HFF-Myc (cell line): ENCODE measurements at regions not wholly inside any gene's neighbourhood (a gene's known extent, or its start where the extent isn't known, plus 50 kb on each side); places are given as distances from the start of the nearest gene placed in this dataset.

ENCODE experiments used
- DNase-seq: peaks from one replicate; pipeline ENCODE4 v3.0.0-alpha.2; 2011; ENCODE audit warnings: low read depth; ENCODE audit errors: extremely low read depth
- H3K4me3 ChIP-seq: replicated peaks from 2 replicates; pipeline ENCODE4 v1.5.1; 2011; ENCODE audit warnings: low read depth, mild to moderate bottlenecking, control low read depth, low read length
- CTCF ChIP-seq: IDR thresholded peaks from 2 replicates; pipeline ENCODE4 v1.5.1; 2012; ENCODE audit warnings: mild to moderate bottlenecking, low read depth, low read length, control low read depth; ENCODE audit errors: missing control alignments

GRCh38 chr14:99042381-99043266, 229.4 kb downstream of the BCL11B start:
- no peak overlapping the region for H3K4me3 ChIP-seq
- no peak for TF ChIP-seq CTCF
- no peak for DNase-seq

- no peak for DNase-seq
- H3K4me3 ChIP-seq, result no peak overlapping the region
- no peak for TF ChIP-seq CTCF
These were observed 228.8 kb downstream of the BCL11B start for GRCh38 chr14:99043267-99043615.

- no peak for DNase-seq
- no peak overlapping the region for H3K4me3 ChIP-seq
- no peak for TF ChIP-seq CTCF
These were observed 228.2 kb downstream of the BCL11B start for GRCh38 chr14:99043756-99044155.

- TF ChIP-seq CTCF, result no peak
- H3K4me3 ChIP-seq, result no peak overlapping the region
- DNase-seq, result no peak
These were observed 224.5 kb downstream of the BCL11B start for GRCh38 chr14:99047441-99048031.

- no peak for TF ChIP-seq CTCF
- no peak for DNase-seq
These were observed 221.7 kb downstream of the BCL11B start for GRCh38 chr14:99050309-99050708.

GRCh38 chr14:99052467-99052866, 219.5 kb downstream of the BCL11B start:
- TF ChIP-seq CTCF, result no peak
- DNase-seq, result no peak
- no peak overlapping the region for H3K4me3 ChIP-seq

More at GRCh38 chr14:99050309-99050708, 221.7 kb downstream of the BCL11B start:
- no peak overlapping the region for H3K4me3 ChIP-seq
